Ascending aorta (tissue), 2 donors: ENCODE measurements at regions not wholly inside any gene's neighbourhood (a gene's known extent, or its start where the extent isn't known, plus 50 kb on each side); places are given as distances from the start of the nearest gene placed in this dataset.

Experiments
- DNase-seq, 2 donors: peaks; one replicate each; pipeline ENCODE4 v3.0.0-alpha.2; 2019; ENCODE audit warnings: low spot score in 2 of 2
- H3K27ac ChIP-seq, 2 donors: fragments of 200-600 bp; sonication (generic); one replicate each; pipeline ENCODE4 v1.5.1; 2016 to 2017; ENCODE audit warnings: mild to moderate bottlenecking in 1 of 2
- H3K27me3 ChIP-seq: fragments of 200-600 bp; sonication (generic); one replicate; pipeline ENCODE4 v1.5.1; 2017
- H3K36me3 ChIP-seq, 2 donors: fragments of 200-600 bp; sonication (generic); one replicate each; pipeline ENCODE4 v1.5.1; 2016
- H3K4me1 ChIP-seq, 2 donors: fragments of 200-600 bp; sonication (generic); one replicate each; pipeline ENCODE4 v1.5.1; 2016 to 2017; ENCODE audit warnings: mild to moderate bottlenecking in 1 of 2
- H3K4me3 ChIP-seq, 2 donors: fragments of 200-600 bp; sonication (generic); one replicate each; pipeline ENCODE4 v1.5.1; 2016 to 2017; ENCODE audit warnings: mild to moderate bottlenecking in 1 of 2
- H3K9me3 ChIP-seq, 2 donors: fragments of 200-600 bp; sonication (generic); one replicate each; pipeline ENCODE4 v1.5.1; 2016
- intact Hi-C: fragments of 100-400 bp; cut with DNase I; formaldehyde crosslinking; loops from one replicate; pipeline ENCODE4 v1.15.1; 2023
- TF ChIP-seq, protein P1 (sequence below), 3 experiments: fragments of 200-600 bp in 2 of 3; fragments of 450-650 bp in 1 of 3; sonication (generic) in 2 of 3; IDR thresholded peaks; one replicate each; pipeline ENCODE4 v1.5.1; 2016 to 2019; ENCODE audit warnings: antibody characterized with exemption in 3 of 3, mild to moderate bottlenecking in 1 of 3, moderate library complexity in 1 of 3

DNA sequence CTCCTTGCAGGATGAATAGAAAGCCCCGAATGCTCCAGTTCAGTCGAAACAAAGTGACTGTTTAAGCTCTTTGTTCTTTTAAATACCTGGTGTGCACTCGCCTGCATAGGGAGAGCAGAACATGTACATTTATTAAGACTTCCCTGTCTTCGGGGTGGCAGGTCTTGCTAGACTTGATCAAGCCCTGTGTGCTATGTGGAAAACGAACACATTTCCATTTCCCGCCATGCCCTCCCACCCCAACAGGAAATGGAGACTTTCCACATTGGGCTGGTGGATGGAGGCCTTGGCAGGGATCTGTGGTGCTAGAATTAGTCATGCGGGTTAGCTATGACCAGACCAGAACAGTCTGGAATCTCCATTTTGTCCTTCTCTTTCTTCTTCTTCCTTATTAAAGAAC is 321.0 kb upstream of the THSD7B start:
- DNase-seq, result no peak
- H3K36me3 ChIP-seq, result no peaks in the 10 kb centered on the region
- H3K4me1 ChIP-seq, result no peaks in the 10 kb centered on the region
- H3K9me3 ChIP-seq, result no peaks in the 10 kb centered on the region
- TF ChIP-seq, protein P1, sequence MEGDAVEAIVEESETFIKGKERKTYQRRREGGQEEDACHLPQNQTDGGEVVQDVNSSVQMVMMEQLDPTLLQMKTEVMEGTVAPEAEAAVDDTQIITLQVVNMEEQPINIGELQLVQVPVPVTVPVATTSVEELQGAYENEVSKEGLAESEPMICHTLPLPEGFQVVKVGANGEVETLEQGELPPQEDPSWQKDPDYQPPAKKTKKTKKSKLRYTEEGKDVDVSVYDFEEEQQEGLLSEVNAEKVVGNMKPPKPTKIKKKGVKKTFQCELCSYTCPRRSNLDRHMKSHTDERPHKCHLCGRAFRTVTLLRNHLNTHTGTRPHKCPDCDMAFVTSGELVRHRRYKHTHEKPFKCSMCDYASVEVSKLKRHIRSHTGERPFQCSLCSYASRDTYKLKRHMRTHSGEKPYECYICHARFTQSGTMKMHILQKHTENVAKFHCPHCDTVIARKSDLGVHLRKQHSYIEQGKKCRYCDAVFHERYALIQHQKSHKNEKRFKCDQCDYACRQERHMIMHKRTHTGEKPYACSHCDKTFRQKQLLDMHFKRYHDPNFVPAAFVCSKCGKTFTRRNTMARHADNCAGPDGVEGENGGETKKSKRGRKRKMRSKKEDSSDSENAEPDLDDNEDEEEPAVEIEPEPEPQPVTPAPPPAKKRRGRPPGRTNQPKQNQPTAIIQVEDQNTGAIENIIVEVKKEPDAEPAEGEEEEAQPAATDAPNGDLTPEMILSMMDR (IDR thresholded peaks at IDR 0.05), result no peak
- H3K4me3 ChIP-seq, result no peak overlapping the region
- no peaks in the 10 kb centered on the region for H3K27me3 ChIP-seq
- intact Hi-C loops, result no loop called here
- H3K27ac ChIP-seq, result no peak overlapping the region

DNA sequence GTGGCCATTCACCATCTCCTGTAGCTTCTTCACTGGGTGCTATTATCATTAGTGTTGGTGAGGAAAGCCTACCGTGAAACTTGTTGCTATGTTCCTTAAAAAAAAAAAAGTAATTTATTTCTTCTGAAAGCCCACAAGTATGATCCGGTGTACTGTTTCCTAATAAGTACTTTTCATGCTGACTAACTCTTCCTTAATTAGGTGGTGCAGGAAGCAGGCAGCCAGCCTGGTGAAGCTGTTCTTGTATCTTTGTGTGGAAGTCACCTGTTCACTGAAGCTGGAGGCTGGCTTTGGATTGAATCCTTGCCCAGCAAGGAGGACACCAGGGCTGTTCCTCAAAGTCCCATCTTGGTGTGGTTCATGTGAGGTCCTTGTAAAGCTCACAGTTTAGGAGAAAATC is 321.7 kb upstream of the THSD7B start:
- no peak overlapping the region for H3K4me3 ChIP-seq
- H3K4me1 ChIP-seq, result no peaks in the 10 kb centered on the region
- intact Hi-C loops, result no loop called here
- H3K27ac ChIP-seq, result no peak overlapping the region
- no peaks in the 10 kb centered on the region for H3K36me3 ChIP-seq
- DNase-seq, result no peak
- no peaks in the 10 kb centered on the region for H3K9me3 ChIP-seq
- TF ChIP-seq, protein P1 (IDR thresholded peaks at IDR 0.05), result no peak
- H3K27me3 ChIP-seq, result no peaks in the 10 kb centered on the region

DNA sequence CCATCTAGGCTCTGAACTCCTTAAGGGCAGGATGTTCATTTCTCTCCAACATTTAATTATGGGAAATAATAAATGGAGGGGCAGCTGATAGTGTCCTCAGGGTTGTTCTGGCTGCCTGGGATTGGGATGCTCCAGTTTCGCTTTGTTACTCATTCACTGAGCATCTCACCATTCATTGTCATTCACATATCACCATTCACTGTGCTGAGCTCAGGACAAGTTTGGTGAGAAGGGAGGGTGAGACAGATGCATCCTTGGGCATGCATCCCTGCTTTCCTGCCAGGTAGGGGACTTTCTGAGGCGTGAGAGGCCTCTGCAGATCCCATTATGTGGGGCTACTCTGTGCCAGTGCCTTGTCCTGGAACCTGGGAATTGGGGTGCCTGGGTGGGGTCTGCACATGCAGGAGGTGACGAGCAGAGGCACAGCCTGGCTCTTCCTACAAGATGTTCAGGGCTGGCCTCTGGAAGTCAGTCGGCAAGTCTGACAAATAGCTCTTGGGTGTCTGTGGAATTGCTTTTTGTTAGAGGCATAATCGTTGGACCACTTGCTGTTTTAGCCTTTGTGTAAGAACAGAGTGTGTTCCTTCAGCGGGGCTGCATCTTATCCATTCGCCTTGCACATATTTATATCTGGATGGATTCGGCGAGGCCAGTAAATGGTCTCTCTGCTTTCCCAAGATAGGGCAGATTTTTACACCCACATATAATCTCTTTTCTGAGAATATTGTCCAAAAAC is 323.2 kb upstream of the THSD7B start:
- no peaks in the 10 kb centered on the region for H3K36me3 ChIP-seq
- TF ChIP-seq, protein P1 (IDR thresholded peaks at IDR 0.05), result no peak
- H3K27ac ChIP-seq, result no peak overlapping the region
- intact Hi-C loops, result no loop called here
- no peaks in the 10 kb centered on the region for H3K27me3 ChIP-seq
- H3K4me3 ChIP-seq, result no peak overlapping the region
- DNase-seq, result no peak
- H3K4me1 ChIP-seq, result no peaks in the 10 kb centered on the region
- H3K9me3 ChIP-seq, result no peaks in the 10 kb centered on the region

DNA sequence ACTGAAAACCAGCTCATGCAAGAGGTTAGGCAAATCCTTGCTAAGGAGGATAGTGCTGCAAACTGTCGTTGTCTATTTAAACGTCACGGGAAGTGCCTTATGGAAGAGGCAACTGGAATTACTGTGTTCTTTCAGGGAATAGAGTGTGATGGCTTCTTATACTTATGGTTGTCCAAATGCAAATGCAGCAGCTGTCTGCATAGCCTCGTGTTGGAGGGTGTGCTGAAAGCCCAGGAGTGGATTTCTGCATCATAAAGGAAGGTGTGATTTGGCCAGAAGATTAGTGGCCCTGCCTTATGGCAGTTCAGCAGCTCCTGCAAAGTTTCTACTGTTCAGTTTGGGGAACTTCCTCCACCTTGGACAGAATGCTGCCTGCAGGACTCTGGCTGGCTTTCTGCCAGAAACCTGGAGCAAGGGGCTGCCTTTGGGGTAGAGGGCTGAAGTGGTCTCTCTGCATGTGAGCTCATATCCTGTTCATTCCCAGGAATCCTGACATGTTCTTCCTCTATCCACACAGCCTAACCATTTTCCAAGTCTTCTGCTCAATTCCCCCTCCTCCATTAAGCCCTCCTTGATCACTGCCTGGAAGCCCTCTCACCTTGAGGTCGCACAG is 321.2 kb upstream of the CXCR4 start:
- DNase-seq, result no peak
- no peaks in the 10 kb centered on the region for H3K4me1 ChIP-seq
- intact Hi-C loops, result no loop called here
- H3K27ac ChIP-seq, result no peak overlapping the region
- no peaks in the 10 kb centered on the region for H3K9me3 ChIP-seq
- TF ChIP-seq, protein P1 (IDR thresholded peaks at IDR 0.05), result no peak
- no peak overlapping the region for H3K4me3 ChIP-seq
- H3K36me3 ChIP-seq, result no peaks in the 10 kb centered on the region
- H3K27me3 ChIP-seq, result no peaks in the 10 kb centered on the region

DNA sequence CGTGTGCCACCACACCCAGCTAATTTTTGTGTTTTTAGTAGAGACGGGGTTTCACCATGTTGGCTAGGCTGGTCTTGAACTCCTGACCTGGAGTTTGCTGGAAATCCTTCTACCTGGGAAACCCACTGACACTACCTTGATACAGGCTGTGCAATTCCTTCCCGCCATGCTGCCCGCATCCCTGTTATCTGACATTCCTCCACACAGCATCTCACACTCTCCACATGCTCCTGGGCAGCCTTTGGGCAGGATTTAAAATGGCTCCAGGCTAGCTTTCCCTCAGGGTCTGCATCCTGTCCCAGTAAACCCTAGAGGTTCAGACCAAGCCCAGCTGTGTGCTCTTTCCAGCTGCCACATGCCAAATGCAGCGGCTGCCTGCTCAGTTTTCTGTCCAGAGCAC is 319.5 kb upstream of the CXCR4 start:
- H3K4me1 ChIP-seq, result no peaks in the 10 kb centered on the region
- H3K36me3 ChIP-seq, result no peaks in the 10 kb centered on the region
- intact Hi-C loops, result no loop called here
- no peaks in the 10 kb centered on the region for H3K9me3 ChIP-seq
- no peak for DNase-seq
- no peak overlapping the region for H3K27ac ChIP-seq
- no peak overlapping the region for H3K4me3 ChIP-seq
- TF ChIP-seq, protein P1 (IDR thresholded peaks at IDR 0.05), result no peak
- no peaks in the 10 kb centered on the region for H3K27me3 ChIP-seq
